ENCODE measurements at regions not wholly inside any gene's neighbourhood (a gene's known extent, or its start where the extent isn't known, plus 50 kb on each side); places are given as distances from the start of the nearest gene placed in this dataset.

DNA sequence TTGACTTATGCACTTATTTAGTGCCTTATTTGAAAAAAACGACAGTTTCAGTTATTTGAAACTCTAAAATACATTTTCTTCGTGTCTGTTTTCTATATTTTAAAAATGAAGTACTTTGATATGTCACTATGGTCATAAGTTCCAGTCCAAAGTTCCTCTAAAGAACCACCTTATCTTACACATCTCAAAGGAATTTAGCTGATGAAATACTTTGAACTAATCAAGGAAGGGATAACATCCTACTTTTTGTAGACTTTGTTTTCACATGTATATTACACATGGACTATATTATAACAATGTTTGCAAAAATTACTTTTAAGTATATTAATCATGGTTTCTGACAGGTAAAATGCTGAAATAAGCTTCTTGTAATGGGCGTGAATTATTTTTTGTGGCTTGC is 265.8 kb upstream of the ZNF717 start:
- DNase-seq (ENCODE audit: low read depth in 1 of 2, low spot score in 2 of 2) = no peak
- H3K27me3 ChIP-seq (replicated peaks) = no peaks in the 10 kb centered on the region
- no peaks in the 10 kb centered on the region for H3K36me3 ChIP-seq
- no peaks in the 10 kb centered on the region for H3K9me3 ChIP-seq (replicated peaks)
- no peaks in the 10 kb centered on the region for H3K4me1 ChIP-seq (replicated peaks)
- H3K27ac ChIP-seq = no peak overlapping the region
- no peak overlapping the region for H3K4me3 ChIP-seq

DNA sequence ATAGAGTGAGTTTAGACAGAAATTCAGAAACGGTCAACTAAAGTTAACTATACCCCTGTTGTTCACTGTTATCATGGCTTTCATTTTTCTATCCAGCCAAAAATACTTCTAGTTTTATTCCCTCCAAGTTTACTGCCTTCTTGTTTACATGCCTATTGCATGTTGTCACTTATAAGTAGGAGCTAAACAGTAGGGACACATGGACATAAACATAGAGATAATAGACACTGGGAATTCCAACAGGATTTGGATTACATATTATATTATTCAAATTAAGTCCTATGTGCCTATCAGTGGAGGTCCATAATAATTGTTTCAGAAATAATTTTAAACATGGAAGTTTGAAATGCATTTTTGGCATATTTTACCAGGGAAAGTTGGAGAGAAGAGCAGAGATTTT is 269.1 kb upstream of the ZNF717 start:
- Histone ChIP-seq H3K27ac (no peak overlapping the region), H3K27me3 (replicated peaks) (no peaks in the 10 kb centered on the region), H3K4me1 (replicated peaks) (no peaks in the 10 kb centered on the region), H3K4me3 (no peak overlapping the region), H3K9me3 (replicated peaks) (no peaks in the 10 kb centered on the region), H3K36me3 (no peaks in the 10 kb centered on the region)
- no peak for DNase-seq (ENCODE audit: low read depth in 1 of 2, low spot score in 2 of 2)

DNA sequence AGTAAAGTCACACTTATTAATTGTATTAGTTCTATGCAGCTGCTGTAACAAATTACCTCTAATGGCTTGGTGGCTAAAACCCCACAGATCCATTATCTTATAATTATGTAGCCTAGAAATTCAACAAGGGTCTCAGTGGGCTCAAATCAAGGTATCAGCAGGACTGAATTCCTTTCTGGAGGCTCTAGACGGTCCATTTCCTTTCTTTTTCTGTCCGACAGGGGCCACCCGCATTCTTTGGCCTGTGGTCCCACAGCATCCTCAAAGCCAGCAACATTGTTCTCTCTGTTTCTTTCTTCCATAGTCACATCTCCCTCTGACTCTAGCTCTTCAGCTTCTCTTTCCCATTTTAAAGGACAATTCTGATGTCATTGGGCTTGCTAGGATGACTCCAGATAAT is 276.3 kb upstream of the ZNF717 start:
- no peaks in the 10 kb centered on the region for H3K27me3 ChIP-seq (replicated peaks)
- no peaks in the 10 kb centered on the region for H3K9me3 ChIP-seq (replicated peaks)
- H3K27ac ChIP-seq = no peak overlapping the region
- H3K36me3 ChIP-seq = no peaks in the 10 kb centered on the region
- H3K4me3 ChIP-seq = no peak overlapping the region
- no peaks in the 10 kb centered on the region for H3K4me1 ChIP-seq (replicated peaks)
- DNase-seq (ENCODE audit: low read depth in 1 of 2, low spot score in 2 of 2) = no peak

DNA sequence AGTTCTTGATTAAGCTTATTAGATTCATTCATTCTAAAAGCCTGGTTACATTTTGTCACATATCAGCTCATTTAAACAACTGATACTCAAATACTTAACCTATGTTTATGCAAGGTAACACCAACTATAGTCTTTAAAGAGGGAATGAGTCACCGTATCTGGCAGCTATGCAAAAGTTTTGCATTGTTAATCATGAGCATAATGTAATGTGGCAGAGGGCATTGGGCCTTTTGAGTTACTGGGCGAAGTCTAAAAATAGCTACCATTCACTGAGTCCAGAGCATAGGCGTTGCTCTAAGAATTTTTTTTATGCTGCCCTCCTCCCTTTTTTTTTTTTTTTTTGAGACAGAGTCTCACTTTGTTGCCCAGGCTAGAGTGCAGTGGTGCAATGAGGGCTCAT is 277.7 kb upstream of the ZNF717 start:
- Histone ChIP-seq H3K9me3 (replicated peaks) (no peaks in the 10 kb centered on the region), H3K27ac (no peak overlapping the region)

DNA sequence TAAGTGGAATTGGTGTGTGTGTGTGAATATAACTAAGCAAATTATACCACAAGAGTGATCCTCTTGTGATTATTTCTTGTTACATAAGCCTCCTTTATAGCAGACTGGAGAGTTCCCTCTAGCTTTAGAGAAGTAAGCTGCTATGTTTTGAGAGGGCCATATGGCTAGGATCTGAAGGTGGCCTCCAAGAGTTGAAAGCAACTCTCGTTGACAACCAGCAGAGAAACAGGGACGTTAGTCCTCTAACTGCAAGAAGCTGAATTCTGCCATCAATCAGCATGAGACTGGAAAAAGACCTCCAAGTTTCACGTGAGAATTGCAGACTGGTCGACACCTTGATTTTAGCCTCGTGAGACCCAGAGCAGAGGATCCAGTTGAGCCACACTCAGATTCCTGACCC is 278.5 kb upstream of the ZNF717 start:
- no peak overlapping the region for H3K27ac ChIP-seq
- H3K9me3 ChIP-seq (replicated peaks) = no peaks in the 10 kb centered on the region
- no peaks in the 10 kb centered on the region for H3K27me3 ChIP-seq (replicated peaks)
- H3K4me3 ChIP-seq = no peak overlapping the region
- DNase-seq (ENCODE audit: low read depth in 1 of 2, low spot score in 2 of 2) = no peak
- H3K4me1 ChIP-seq (replicated peaks) = no peaks in the 10 kb centered on the region
- H3K36me3 ChIP-seq = no peaks in the 10 kb centered on the region

More for the DNA sequence above, 277.7 kb upstream of the ZNF717 start:
- Histone ChIP-seq H3K36me3 (no peaks in the 10 kb centered on the region), H3K27me3 (replicated peaks) (no peaks in the 10 kb centered on the region), H3K4me3 (no peak overlapping the region), H3K4me1 (replicated peaks) (no peaks in the 10 kb centered on the region)
- DNase-seq (ENCODE audit: low read depth in 1 of 2, low spot score in 2 of 2) = peak in 1 of 2 experiments; percentile 4

DNA sequence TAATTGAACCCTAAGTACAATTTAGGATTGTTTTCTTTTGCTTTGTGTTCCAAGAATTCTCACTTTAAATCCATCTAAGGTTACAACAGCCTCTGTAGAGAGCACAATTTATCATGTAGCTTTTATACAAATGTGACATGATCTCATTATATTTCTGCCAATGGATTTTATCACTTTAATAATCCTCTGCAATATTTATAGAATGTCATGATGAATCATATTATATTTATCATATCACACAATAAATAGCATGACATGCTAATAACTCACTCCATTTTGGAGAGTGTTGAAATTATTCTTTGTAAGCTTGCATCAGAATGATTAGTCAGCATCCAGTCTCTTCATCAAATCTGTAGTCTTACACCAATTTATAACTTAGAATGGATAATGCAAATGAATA is 280.6 kb upstream of the ZNF717 start:
- no peak overlapping the region for H3K27ac ChIP-seq
- H3K4me1 ChIP-seq (replicated peaks) = no peaks in the 10 kb centered on the region
- no peak for DNase-seq (ENCODE audit: low read depth in 1 of 2, low spot score in 2 of 2)

DNA sequence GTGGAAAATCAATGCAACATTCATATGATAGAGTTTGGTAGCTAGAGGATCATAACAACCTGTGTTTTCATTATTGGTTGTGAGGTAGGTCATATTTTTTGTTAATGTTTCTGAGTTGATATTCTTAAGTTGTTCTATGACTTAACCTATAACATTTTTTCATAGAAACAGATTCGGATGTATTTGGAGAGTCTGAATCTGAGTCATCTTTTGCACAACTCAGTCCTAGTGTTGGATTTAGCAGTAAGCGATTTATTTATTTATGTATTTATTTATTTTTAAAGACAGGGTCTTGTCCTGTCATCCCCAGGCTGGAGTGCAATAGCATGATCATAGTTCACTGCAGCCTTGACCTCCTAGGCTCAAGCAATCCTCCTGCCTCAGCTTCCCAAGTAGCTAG is 292.8 kb upstream of the ZNF717 start:
- H3K4me3 ChIP-seq = no peak overlapping the region
- H3K36me3 ChIP-seq = no peaks in the 10 kb centered on the region
- DNase-seq (ENCODE audit: low read depth in 1 of 2, low spot score in 2 of 2) = no peak
- no peaks in the 10 kb centered on the region for H3K4me1 ChIP-seq (replicated peaks)
- H3K9me3 ChIP-seq (replicated peaks) = no peaks in the 10 kb centered on the region
- H3K27ac ChIP-seq = no peak overlapping the region
- no peaks in the 10 kb centered on the region for H3K27me3 ChIP-seq (replicated peaks)

More for the DNA sequence above, 280.6 kb upstream of the ZNF717 start:
- Histone ChIP-seq H3K4me3 (no peak overlapping the region), H3K9me3 (replicated peaks) (no peaks in the 10 kb centered on the region), H3K27me3 (replicated peaks) (no peaks in the 10 kb centered on the region), H3K36me3 (no peaks in the 10 kb centered on the region)

DNA sequence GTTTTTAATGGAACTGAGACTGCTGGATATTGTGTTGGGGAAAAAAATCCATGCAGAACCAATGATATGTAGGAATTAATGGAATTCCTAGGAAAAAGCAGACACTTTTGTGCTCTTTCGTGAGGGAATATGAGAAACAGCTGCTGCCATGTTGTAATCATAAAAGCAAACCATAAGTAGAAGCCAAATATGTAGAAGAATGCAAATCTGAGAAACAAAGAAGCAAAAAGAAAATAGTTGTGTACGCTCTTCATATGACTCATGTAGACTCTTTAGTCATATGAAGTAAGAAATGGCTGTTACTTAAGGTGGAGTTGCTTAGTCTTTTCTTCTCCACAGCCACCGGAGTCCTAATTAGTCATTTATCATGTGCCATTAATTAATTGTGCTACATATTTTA is 298.6 kb upstream of the ZNF717 start:
- H3K9me3 ChIP-seq (replicated peaks) = no peaks in the 10 kb centered on the region
- H3K27me3 ChIP-seq (replicated peaks) = no peaks in the 10 kb centered on the region
- DNase-seq (ENCODE audit: low read depth in 1 of 2, low spot score in 2 of 2) = no peak
- H3K4me1 ChIP-seq (replicated peaks) = no peaks in the 10 kb centered on the region
- H3K27ac ChIP-seq = no peak overlapping the region
- no peak overlapping the region for H3K4me3 ChIP-seq
- no peaks in the 10 kb centered on the region for H3K36me3 ChIP-seq

DNA sequence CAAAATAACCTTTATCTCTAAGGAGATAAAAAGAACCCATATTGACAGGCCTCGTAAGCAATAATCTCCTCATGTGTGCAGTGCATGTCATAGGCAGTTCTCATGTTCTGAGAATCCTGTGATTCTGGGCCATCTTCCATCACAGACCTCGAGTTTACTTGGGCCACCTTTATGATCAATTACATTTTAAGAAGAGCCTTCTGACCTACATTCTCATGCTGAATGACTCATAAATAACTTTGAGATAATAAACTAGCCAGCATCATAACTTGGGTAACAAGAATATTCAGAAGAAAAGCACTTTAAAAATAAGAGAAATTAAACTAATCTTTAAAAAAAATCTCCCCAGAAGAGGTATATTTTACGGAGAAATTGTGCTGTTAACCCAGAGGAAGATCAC is 310.7 kb upstream of the ZNF717 start:
- no peak overlapping the region for H3K27ac ChIP-seq
- no peaks in the 10 kb centered on the region for H3K4me1 ChIP-seq (replicated peaks)
- DNase-seq (ENCODE audit: low read depth in 1 of 2, low spot score in 2 of 2) = no peak
- H3K36me3 ChIP-seq = no peaks in the 10 kb centered on the region
- no peaks in the 10 kb centered on the region for H3K9me3 ChIP-seq (replicated peaks)
- no peak overlapping the region for H3K4me3 ChIP-seq
- H3K27me3 ChIP-seq (replicated peaks) = no peaks in the 10 kb centered on the region

DNA sequence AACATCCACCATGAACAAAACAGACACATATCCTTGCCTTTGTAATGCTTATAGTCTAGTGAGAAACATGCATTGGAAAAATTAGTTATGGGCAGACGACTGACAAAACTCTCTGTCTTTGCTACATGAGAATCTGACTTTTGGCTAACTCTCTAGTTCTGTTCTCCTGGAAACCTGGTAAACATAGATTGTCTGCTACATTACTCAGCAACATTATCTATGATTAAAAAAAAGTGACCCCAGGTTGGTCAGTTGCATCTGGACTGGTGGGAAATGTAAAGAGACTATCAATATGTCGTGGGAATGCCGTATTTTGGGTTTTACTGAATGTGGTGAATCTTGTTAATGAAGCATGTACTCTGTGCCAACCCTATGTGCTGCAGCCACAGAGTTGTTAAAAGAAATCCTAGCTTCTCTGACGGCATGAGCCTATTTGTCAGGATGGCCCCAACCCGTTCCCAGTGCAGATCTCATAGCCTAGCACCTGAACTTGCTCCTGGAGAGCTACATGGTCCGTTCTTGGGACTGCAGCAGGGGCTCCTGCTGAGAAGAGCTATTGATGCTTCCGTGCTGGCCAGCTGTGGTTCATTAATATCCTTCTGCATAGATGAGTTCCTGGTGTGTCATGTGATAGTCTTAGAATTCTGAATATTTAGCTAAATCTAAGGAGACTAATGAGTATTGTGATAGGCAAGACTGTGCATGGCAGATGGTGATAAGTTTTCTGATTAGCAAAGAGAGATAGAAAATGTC is 311.7 kb upstream of the ZNF717 start:
- H3K36me3 ChIP-seq = no peaks in the 10 kb centered on the region
- DNase-seq (ENCODE audit: low read depth in 1 of 2, low spot score in 2 of 2) = no peak
- H3K9me3 ChIP-seq (replicated peaks) = no peaks in the 10 kb centered on the region
- H3K4me1 ChIP-seq (replicated peaks) = no peaks in the 10 kb centered on the region
- H3K4me3 ChIP-seq = no peak overlapping the region
- no peak overlapping the region for H3K27ac ChIP-seq
- no peaks in the 10 kb centered on the region for H3K27me3 ChIP-seq (replicated peaks)

DNA sequence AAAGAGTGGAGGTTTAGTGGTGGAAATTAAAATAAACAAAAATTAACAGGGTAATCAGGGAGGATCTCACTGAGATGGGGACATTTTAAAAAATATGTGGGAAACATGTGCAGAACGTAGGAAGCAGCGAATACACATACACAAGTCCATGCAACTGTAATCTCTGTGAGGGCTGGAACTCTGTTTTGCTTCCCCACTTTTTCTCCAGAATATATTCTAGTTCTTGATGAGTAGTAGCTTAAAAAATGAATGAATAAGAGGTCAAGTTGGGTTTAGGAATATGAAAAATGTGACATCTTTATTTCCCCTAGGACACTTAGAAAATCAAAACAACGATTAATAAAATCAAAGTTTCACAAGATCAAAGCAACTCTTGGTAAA is 312.2 kb upstream of the ZNF717 start:
- Histone ChIP-seq H3K27me3 (replicated peaks) (no peaks in the 10 kb centered on the region), H3K9me3 (replicated peaks) (no peaks in the 10 kb centered on the region), H3K4me1 (replicated peaks) (no peaks in the 10 kb centered on the region), H3K36me3 (no peaks in the 10 kb centered on the region), H3K4me3 (no peak overlapping the region), H3K27ac (no peak overlapping the region)
- no peak for DNase-seq (ENCODE audit: low read depth in 1 of 2, low spot score in 2 of 2)

DNA sequence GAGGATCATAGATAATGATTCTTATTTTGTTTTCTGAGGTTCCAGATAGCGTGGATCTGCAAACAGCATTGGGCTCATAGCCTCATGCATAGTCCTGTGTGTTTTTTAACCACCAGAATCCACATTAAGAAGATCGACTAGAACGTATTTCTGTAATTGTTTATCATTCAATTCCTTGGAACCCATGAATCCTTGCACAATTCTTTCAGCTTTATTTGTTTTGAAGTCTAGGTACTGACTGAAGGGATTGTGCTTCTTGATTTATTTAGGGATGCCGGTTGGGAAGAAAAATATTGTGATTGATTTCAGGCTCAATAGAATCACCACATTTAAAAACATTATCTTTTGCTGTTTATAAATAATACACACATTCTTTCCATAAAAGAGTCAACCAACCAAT is 314.6 kb upstream of the ZNF717 start:
- Histone ChIP-seq H3K27ac (no peak overlapping the region), H3K9me3 (replicated peaks) (no peaks in the 10 kb centered on the region), H3K27me3 (replicated peaks) (no peaks in the 10 kb centered on the region), H3K36me3 (no peaks in the 10 kb centered on the region), H3K4me1 (replicated peaks) (no peaks in the 10 kb centered on the region), H3K4me3 (no peak overlapping the region)
- no peak for DNase-seq (ENCODE audit: low read depth in 1 of 2, low spot score in 2 of 2)

DNA sequence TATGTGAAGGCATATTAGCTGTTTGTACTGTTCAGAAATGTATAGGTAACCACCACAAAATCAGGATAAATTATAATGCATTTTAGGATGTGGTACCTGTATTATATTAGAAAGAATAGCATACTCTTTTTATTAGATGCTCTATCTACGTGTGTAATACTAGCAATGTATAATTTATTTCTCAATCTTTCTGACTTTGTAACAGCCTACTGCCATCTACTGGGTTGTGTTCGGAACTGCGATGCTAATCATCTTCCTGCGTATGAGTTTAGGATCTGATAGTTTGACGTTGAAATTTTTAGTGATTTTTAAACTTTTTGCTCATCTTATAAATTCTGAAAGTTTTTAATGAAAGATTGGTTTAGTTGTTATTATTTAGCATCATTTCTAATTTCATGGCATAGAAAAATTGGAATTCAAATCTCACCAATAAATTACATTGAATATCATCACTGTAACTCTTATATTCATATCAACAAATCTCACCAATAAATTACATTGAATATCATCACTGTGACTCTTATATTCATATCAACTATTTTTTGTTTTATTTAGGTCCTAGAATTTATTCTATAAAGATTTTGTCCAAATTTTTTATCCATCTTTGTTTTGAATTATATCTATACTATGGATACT is 322.7 kb upstream of the ZNF717 start:
- DNase-seq (ENCODE audit: low read depth in 1 of 2, low spot score in 2 of 2) = no peak
- Histone ChIP-seq H3K4me3 (no peak overlapping the region), H3K27me3 (replicated peaks) (no peaks in the 10 kb centered on the region), H3K27ac (no peak overlapping the region), H3K4me1 (replicated peaks) (no peaks in the 10 kb centered on the region), H3K9me3 (replicated peaks) (no peaks in the 10 kb centered on the region), H3K36me3 (no peaks in the 10 kb centered on the region)

DNA sequence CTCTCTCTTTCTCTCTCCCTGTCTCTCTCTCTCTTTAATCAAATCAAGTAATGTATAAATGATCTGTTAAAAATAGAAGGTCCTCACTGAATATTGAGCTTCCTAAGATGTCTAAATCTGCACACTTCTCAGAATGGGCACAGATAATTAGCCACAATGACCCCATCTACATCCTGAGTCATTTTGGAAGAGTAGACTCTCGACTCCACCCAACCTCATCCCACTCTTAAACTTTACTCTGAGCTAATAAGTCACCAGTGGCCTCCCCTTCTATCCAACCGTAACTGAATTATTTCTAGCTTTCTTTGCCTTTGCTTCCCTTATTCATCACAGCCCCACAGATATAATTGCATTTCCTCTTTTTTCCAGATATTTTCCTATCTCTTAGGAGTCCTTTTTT is 326.5 kb upstream of the ZNF717 start:
- no peak for DNase-seq (ENCODE audit: low read depth in 1 of 2, low spot score in 2 of 2)
- Histone ChIP-seq H3K4me3 (no peak overlapping the region), H3K4me1 (replicated peaks) (no peaks in the 10 kb centered on the region), H3K36me3 (no peaks in the 10 kb centered on the region), H3K27ac (no peak overlapping the region), H3K27me3 (replicated peaks) (no peaks in the 10 kb centered on the region), H3K9me3 (replicated peaks) (no peaks in the 10 kb centered on the region)

DNA sequence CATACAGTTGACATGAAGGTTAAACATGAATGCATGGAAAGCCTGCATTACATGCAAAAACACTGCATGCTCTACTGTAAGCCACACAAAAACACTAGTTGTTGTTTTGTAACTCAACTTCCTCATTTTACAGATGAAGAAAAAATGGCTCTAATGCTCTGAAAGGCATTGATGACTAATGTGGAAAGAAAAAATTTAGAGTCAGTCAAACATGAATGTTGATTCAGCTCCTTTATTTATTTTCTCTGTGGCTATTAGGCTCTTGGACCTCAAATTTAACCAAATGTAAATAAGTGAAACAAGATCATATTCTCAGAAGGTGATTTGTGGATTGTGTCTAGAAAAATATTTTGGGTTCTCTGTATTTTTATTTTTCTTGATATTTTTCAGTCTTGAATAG is 336.7 kb upstream of the ZNF717 start:
- Histone ChIP-seq H3K4me1 (replicated peaks) (no peaks in the 10 kb centered on the region), H3K9me3 (replicated peaks) (no peaks in the 10 kb centered on the region), H3K4me3 (no peak overlapping the region), H3K36me3 (no peaks in the 10 kb centered on the region), H3K27ac (no peak overlapping the region), H3K27me3 (replicated peaks) (no peaks in the 10 kb centered on the region)
- no peak for DNase-seq (ENCODE audit: low read depth in 1 of 2, low spot score in 2 of 2)

Measured in SJSA1 (cell line).